ENCODE measurements at regions not wholly inside any gene's neighbourhood (a gene's known extent, or its start where the extent isn't known, plus 50 kb on each side); places are given as distances from the start of the nearest gene placed in this dataset.

DNA sequence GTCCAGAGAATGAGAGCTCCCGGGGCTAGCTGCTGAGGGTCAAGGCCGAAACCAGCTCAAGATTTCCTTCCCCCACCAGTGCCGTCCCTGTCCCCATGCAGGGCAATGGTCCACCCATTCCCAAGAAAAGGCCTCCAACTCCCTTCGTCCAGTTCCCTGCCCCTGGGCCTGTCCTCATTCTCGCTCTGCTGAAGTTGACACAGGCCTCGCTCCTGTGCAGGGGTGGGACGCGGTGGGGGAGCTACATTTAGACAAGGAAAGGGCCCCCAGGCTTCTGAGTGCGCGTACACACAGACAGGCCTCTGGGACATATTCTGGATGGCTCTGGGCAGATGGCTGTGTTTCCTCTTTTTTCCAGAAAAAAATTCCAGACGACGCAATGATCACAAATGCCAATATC, 188.3 kb downstream of the ETS2 start:
- TF ChIP-seq, protein P1, sequence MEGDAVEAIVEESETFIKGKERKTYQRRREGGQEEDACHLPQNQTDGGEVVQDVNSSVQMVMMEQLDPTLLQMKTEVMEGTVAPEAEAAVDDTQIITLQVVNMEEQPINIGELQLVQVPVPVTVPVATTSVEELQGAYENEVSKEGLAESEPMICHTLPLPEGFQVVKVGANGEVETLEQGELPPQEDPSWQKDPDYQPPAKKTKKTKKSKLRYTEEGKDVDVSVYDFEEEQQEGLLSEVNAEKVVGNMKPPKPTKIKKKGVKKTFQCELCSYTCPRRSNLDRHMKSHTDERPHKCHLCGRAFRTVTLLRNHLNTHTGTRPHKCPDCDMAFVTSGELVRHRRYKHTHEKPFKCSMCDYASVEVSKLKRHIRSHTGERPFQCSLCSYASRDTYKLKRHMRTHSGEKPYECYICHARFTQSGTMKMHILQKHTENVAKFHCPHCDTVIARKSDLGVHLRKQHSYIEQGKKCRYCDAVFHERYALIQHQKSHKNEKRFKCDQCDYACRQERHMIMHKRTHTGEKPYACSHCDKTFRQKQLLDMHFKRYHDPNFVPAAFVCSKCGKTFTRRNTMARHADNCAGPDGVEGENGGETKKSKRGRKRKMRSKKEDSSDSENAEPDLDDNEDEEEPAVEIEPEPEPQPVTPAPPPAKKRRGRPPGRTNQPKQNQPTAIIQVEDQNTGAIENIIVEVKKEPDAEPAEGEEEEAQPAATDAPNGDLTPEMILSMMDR (conservative IDR thresholded peaks at IDR 0.05; ENCODE audit: low read depth, low read length) = no peak
- no peak for TF ChIP-seq EZH2 (IDR thresholded peaks at IDR 0.05; ENCODE audit: low read length, unreplicated experiment)
- no peak for TF ChIP-seq EZH2phosphoT487 (IDR thresholded peaks at IDR 0.05; ENCODE audit: borderline replicate concordance, low read length)
